Renal pelvis (tissue), 1 donor: ENCODE measurements at regions not wholly inside any gene's neighbourhood (a gene's known extent, or its start where the extent isn't known, plus 50 kb on each side); places are given as distances from the start of the nearest gene placed in this dataset.

Experiments
- DNase-seq: peaks from one replicate; pipeline ENCODE4 v3.0.0-alpha.2; 2013

- no peak for DNase-seq
Observed at GRCh38 chr4:15373363-15373762, 54.5 kb upstream of the C1QTNF7 start.

GRCh38 chr4:15374656-15375055, 53.2 kb upstream of the C1QTNF7 start:
- DNase-seq, result no peak

GRCh38 chr4:15375667-15376066, 52.2 kb upstream of the C1QTNF7 start:
- DNase-seq, result no peak

- DNase-seq, result no peak
Observed at GRCh38 chr4:15376145-15376544, 51.7 kb upstream of the C1QTNF7 start.

GRCh38 chr4:15376594-15376993, 51.2 kb upstream of the C1QTNF7 start:
- DNase-seq, result no peak
